ENCODE measurements at regions not wholly inside any gene's neighbourhood (a gene's known extent, or its start where the extent isn't known, plus 50 kb on each side); places are given as distances from the start of the nearest gene placed in this dataset.

DNA sequence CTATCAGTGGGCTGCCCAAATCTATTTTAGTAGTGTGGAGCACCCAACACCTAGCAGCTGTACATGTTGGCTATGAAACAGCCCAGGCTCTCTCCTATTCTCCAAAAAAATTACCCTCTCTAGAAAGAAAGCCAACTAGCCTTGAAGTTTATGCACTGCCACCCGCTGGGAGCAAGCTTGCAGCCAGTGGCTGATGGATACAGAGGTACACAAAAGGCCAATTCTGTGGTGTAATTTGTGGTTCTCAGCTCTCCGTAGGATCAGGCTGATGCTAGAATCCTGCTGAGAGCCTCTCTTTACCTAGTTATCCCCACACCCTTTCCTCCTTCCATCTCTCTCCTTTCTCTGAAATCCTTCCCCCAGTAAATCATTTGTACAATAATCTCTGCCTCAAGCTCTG, 1120.7 kb downstream of the DIAPH3 start:
- TF ChIP-seq HOXA7 (CRISPR knock-in tag; IDR thresholded peaks at IDR 0.05; ENCODE audit: borderline replicate concordance) (no peak), ZBTB7A (tag by site-specific recombination; IDR thresholded peaks at IDR 0.05; ENCODE audit: low read depth) (no peak), TCF7L2 (IDR thresholded peaks at IDR 0.05; ENCODE audit: borderline replicate concordance, low read depth, low read length) (no peak), YY1 (tag by site-specific recombination; IDR thresholded peaks at IDR 0.05) (no peak), ZNF302 (tag by site-specific recombination; IDR thresholded peaks at IDR 0.05; ENCODE audit: low read depth) (no peak), ZNF785 (tag by site-specific recombination; IDR thresholded peaks at IDR 0.05) (no peak), REST (tag by site-specific recombination; IDR thresholded peaks at IDR 0.05) (no peak), SP2 (tag by site-specific recombination; IDR thresholded peaks at IDR 0.05) (no peak)

Data from HEK293 (cell line).